ENCODE measurements at regions not wholly inside any gene's neighbourhood (a gene's known extent, or its start where the extent isn't known, plus 50 kb on each side); places are given as distances from the start of the nearest gene placed in this dataset.

DNA sequence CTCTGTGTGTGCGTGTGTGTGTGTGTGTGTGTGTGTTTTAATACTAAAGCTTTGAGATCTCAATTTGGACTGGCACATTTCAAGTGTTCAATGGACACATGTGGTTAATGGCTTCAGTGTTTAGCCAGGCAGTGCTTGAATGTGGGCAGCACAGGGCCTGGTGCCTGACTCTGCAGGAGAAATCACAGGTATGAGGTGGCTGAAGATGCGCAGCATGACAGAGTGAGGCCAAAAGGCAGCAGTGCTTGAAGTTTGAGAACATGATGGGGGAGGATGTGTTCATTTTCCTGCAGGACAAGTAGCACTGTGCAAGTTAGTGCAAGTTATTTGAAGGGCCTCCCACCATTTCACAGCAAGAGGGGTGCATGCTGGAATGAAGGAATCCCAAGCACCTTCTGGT, 620.5 kb upstream of the TBL1XR1 start:
- H3K4me1 ChIP-seq (replicated peaks in 1 of 4; ENCODE audit: control insufficient read depth in 3 of 4, insufficient read depth in 4 of 4, low read length in 3 of 4) = no peaks in the 10 kb centered on the region
- H3K4ac ChIP-seq (replicated peaks; ENCODE audit: insufficient read length, low read depth, low read length) = no peak overlapping the region
- DNase-seq (ENCODE audit: low read depth in 1 of 2, low spot score in 2 of 2) (no peak), FAIRE-seq (no peak)
- no peak overlapping the region; the same call in 1 of the 2 replicates for H4K8ac ChIP-seq (ENCODE audit: extremely low read depth, insufficient read depth, low read length)
- H3K9me3 ChIP-seq (ENCODE audit: insufficient read depth in 2 of 2, low read depth in 1 of 2, low read length in 1 of 2) = no peaks in the 10 kb centered on the region
- no peak overlapping the region for H3K4me2 ChIP-seq (ENCODE audit: insufficient read depth in 1 of 2, low read depth in 2 of 2, low read length in 2 of 2)
- H3K27ac ChIP-seq (ENCODE audit: low read depth, low read length) = no peak overlapping the region
- H2BK5ac ChIP-seq (ENCODE audit: low read depth, low read length) = no peak overlapping the region
- no peak overlapping the region for H3K18ac ChIP-seq (ENCODE audit: extremely low read depth, low read length)
- H3K27me3 ChIP-seq (replicated peaks in 1 of 4; ENCODE audit: control insufficient read depth in 3 of 4, extremely low read depth in 1 of 4, insufficient read depth in 3 of 4, low read length in 3 of 4) = no peaks in the 10 kb centered on the region
- H2AK5ac ChIP-seq (ENCODE audit: low read depth, low read length) = no peak overlapping the region
- H3K9ac ChIP-seq (replicated peaks in 1 of 4; ENCODE audit: extremely low read depth in 1 of 4, low read depth in 3 of 4, low read length in 3 of 4) = no peak overlapping the region
- H2BK15ac ChIP-seq (ENCODE audit: low read length) = no peak overlapping the region
- no peak overlapping the region for H2BK120ac ChIP-seq (replicated peaks; ENCODE audit: low read depth, low read length)
- no peak overlapping the region for H4K5ac ChIP-seq (ENCODE audit: insufficient read length, low read depth, low read length)
- H3K56ac ChIP-seq (replicated peaks; ENCODE audit: insufficient read length, low read depth, low read length) = no peak overlapping the region
- ChIA-PET CTCF (ENCODE audit: partially characterized antibody) (interaction anchor here (0.6 to 1.0 kb wide), 5 partner anchors 32 to 1153 kb away, joined by 3 read pairs; no protein-coding TSS in a partner anchor), POLR2A (ENCODE audit: partially characterized antibody) (no interaction called here)
- no peak overlapping the region for H3K14ac ChIP-seq (ENCODE audit: insufficient read length)
- H2BK12ac ChIP-seq (ENCODE audit: low read depth, low read length) = no peak overlapping the region; the same call in 1 of the 2 replicates
- no peak overlapping the region for H3K23ac ChIP-seq (ENCODE audit: insufficient read length)
- H3K4me3 ChIP-seq (ENCODE audit: extremely low read depth in 1 of 4, insufficient read depth in 2 of 4, low read depth in 3 of 4, low read length in 4 of 4) = no peak overlapping the region
- no peaks in the 10 kb centered on the region for H3K23me2 ChIP-seq (ENCODE audit: low read depth, low read length)
- H2AFZ ChIP-seq (ENCODE audit: low read length) = 0 out of 2 replicates have a peak overlapping the region, but pooled peaks have one; percentile 49
- H3K79me2 ChIP-seq (ENCODE audit: control insufficient read depth in 1 of 2, insufficient read depth in 2 of 2, low read length in 2 of 2) = no peaks in the 10 kb centered on the region
- no peak overlapping the region for H4K91ac ChIP-seq (replicated peaks; ENCODE audit: insufficient read length, low read length)
- no peaks in the 10 kb centered on the region for H3K36me3 ChIP-seq (ENCODE audit: control insufficient read depth in 2 of 4, insufficient read depth in 4 of 4, low read length in 3 of 4)
- H3K79me1 ChIP-seq (ENCODE audit: low read depth, low read length) = no peaks in the 10 kb centered on the region
- WGBS, 2 experiments (ENCODE audit: extremely low coverage in 1 of 2, insufficient coverage in 1 of 2, insufficient read length in 1 of 2, insufficient replicate concordance in 2 of 2, low coverage in 1 of 2, low lambda C conversion rate in 2 of 2, missing lambda C conversion rate in 1 of 2) = 18% methylated on average over 2 of the region's 2 CpGs; no CpG with 5 or more reads in 1 of the 2 experiments
- H2BK20ac ChIP-seq (ENCODE audit: low read length) = no peak overlapping the region
- no peaks in the 10 kb centered on the region for H4K20me1 ChIP-seq (replicated peaks in 1 of 2; ENCODE audit: control insufficient read depth in 1 of 2, insufficient read depth in 2 of 2, low read length in 2 of 2)
- no peak for TF ChIP-seq CREB1 (IDR thresholded peaks at IDR 0.05)
- TF ChIP-seq CTCF (IDR thresholded peaks at IDR 0.05; ENCODE audit: control extremely low read depth in 1 of 3, insufficient read depth in 1 of 3, low read depth in 1 of 3, low read length in 3 of 3) = no peak
- TF ChIP-seq CEBPB (IDR thresholded peaks at IDR 0.05; ENCODE audit: low read depth, low read length) = no peak
- no peak for TF ChIP-seq USF2 (IDR thresholded peaks at IDR 0.05; ENCODE audit: low read length)
- no peak for TF ChIP-seq SUZ12 (IDR thresholded peaks at IDR 0.05; ENCODE audit: low read length)
- no peak for TF ChIP-seq TCF12 (IDR thresholded peaks at IDR 0.05; ENCODE audit: low read depth, low read length)
- no peak for TF ChIP-seq EGR1 (IDR thresholded peaks at IDR 0.05; ENCODE audit: borderline replicate concordance, low read depth, low read length)
- TF ChIP-seq SAP30 (IDR thresholded peaks at IDR 0.05; ENCODE audit: insufficient read depth, insufficient replicate concordance, low read length) = no peak
- no peak for TF ChIP-seq PHF8 (conservative IDR thresholded peaks at IDR 0.05; ENCODE audit: low read depth, low read length)
- TF ChIP-seq SP2 (IDR thresholded peaks at IDR 0.05; ENCODE audit: low read length) = no peak
- no peak for TF ChIP-seq TAF1 (IDR thresholded peaks at IDR 0.05; ENCODE audit: low read depth, low read length)
- TF ChIP-seq JUN (IDR thresholded peaks at IDR 0.05; ENCODE audit: low read depth, low read length) = no peak
